RCC 7860 (cell line): ENCODE measurements at regions not wholly inside any gene's neighbourhood (a gene's known extent, or its start where the extent isn't known, plus 50 kb on each side); places are given as distances from the start of the nearest gene placed in this dataset.
A peak's percentile ranks its signal among the peaks of the same experiment; 100 is the strongest.
"Not testable (repeated sequence)": the region's sequence is repeated elsewhere in the genome, so short reads cannot be mapped to it uniquely, and the experiment has no call there.

Source experiments
- DNase-seq: peaks from one replicate; pipeline ENCODE4 v3.0.0-alpha.2; 2015; ENCODE audit warnings: low spot score
- FAIRE-seq: peaks from 2 replicates; lab custom pipeline; 2012; peaks lifted over from hg19 to GRCh38; lab: Jason Lieb, UNC

- DNase-seq: no peak
- no peak for FAIRE-seq
Measured at GRCh38 chr3:166556955-166557354, 719.7 kb upstream of the BCHE start.

GRCh38 chr3:166554023-166554422 is 716.8 kb upstream of the BCHE start:
- FAIRE-seq (no peak), DNase-seq (no peak)

- no peak for DNase-seq
- FAIRE-seq: no peak
Measured at GRCh38 chr3:166533740-166534139, 696.5 kb upstream of the BCHE start.

DNA sequence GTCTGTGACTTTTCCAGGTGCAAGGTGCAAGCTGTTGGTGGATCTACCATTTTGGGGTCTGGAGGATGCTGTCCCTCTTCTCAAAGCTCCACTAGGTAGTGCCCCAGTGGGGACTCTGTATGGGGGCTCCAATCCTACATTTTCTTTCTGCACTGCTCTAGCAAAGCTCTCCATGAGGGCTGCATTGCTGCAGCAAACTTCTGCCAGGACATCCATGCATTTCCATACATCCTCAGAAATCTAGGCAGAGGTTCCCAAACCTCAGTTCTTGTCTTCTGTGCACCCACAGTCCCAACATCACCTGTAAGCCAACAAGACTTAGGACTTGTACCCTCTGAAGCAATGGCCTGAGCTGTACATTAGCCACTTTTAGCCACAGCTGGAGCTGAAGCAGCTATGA is 694.5 kb upstream of the BCHE start:
- FAIRE-seq: no peak
- DNase-seq: no peak

DNA sequence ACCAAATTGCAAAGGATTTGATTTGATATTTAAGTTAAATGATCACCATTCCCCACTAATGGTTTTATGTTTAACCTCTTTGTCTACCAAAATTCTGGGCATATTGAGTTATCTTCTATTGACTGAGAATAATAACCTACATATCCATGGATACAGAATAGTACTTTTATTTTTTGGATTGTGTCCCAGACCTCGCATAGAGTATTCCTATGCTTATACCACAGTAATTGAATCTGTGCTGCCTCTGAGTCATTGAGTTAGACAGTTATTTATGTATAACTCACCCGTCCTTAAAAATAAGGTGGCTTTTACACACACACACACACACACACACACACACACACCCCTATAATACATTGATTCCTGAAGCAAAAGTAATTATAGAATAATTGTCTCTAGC is 690.1 kb upstream of the BCHE start:
- DNase-seq: no peak
- FAIRE-seq: no peak

DNA sequence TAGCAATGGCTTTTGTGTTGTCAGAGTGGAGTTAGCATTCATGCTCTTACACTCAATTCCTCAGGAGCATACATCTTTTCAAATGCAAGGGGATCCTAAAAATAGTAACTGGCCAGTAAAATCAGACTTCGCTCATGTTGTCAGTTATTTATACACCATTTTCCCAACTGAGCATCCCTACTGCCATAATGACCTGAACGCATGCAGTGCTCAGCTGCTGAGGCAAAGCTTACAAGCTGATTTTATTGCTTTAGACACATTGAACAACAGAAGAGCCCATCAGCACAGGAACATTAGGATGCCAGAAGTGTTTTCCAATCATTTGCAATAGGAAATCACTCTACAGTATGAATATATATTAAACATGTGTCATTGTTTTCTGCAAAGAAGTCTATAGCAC is 689.7 kb upstream of the BCHE start:
- FAIRE-seq (no peak), DNase-seq (no peak)

DNA sequence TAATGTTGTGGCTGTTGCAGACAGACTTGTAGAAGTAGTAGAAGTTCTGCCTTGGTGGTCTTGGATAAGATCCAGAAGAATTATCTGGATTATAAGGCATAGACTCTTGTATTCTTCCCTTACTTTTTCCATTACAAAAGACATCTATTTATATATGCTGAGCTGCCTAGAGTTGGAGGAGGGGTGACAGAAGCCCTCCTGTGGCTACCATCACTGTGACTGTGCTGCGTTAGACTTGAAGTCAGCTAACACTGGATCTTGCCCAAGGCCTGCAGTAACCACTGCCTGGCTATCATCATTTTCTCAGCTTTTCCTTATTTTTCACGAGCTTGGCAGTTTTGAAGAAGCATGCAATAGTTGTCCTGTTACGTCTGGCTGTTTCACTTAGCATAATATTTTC is 684.8 kb upstream of the BCHE start:
- DNase-seq (no peak), FAIRE-seq (no peak)

- FAIRE-seq (no peak), DNase-seq (no peak)
Measured at GRCh38 chr3:166519443-166519842, 682.2 kb upstream of the BCHE start.

- DNase-seq (no peak), FAIRE-seq (no peak)
Measured at GRCh38 chr3:166518040-166518439, 680.8 kb upstream of the BCHE start.

DNA sequence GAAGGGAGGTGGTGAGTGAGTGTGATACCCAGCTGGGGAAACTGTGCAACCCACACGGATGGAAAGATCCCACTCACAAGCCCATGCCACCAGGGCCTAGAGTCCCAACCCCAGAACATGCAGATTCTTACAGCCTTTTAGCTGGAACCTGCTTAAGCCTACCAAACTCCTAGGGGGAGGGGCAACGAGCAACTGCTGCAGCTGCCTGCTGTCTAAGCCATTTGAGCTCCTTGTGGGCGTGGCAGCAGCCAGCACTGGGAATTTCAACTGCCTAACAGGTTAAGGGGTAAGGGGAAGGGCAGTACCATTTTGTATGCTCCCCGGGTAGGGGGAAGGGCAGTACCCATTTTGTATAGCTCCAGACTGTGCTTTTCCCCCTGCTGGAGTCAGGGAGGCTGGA is 673.2 kb upstream of the BCHE start:
- FAIRE-seq (no peak), DNase-seq (no peak)

GRCh38 chr3:166500420-166500819 is 663.2 kb upstream of the BCHE start:
- not testable (repeated sequence) for DNase-seq, FAIRE-seq

DNA sequence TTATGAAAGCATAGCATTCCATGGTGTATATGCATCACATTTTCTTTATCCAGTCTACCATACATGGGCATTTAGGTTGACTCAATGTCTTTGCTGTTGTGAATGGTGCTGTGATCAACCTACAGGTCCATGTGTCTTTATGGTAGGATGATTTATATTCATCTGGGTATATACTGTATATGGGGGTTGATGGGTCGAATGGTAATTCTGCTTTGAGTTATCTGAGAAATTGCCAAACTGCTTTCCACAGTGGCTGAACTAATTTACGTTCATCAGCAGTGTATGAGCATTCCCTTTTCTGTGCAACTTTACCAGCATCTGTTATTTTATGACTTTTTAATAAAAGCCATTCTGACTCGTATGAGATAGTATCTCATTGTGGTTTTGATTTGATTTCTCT is 662.4 kb upstream of the BCHE start:
- no peak for FAIRE-seq
- no peak for DNase-seq

DNA sequence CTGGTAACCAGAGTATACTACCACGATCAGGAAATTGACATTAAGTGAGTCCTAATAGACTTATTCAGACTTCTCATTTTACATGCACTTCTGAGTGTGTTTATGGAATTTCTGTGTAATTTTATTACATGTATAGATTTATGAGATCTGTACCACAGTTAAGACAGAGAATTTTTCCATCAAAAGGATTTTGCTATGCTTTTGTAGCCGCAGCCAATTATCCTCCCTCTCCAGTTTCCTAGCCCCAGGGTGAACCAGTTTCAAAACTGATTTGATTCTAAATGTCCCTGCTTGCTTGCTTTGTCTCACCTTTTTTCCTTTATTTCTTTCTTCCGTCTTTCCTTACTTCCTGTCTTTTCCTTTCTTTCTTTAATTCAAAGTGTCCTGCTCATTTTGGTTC is 661.2 kb upstream of the BCHE start:
- DNase-seq: no peak
- FAIRE-seq: no peak

- DNase-seq (no peak), FAIRE-seq (no peak)
Measured at GRCh38 chr3:166489826-166490225, 652.6 kb upstream of the BCHE start.

DNA sequence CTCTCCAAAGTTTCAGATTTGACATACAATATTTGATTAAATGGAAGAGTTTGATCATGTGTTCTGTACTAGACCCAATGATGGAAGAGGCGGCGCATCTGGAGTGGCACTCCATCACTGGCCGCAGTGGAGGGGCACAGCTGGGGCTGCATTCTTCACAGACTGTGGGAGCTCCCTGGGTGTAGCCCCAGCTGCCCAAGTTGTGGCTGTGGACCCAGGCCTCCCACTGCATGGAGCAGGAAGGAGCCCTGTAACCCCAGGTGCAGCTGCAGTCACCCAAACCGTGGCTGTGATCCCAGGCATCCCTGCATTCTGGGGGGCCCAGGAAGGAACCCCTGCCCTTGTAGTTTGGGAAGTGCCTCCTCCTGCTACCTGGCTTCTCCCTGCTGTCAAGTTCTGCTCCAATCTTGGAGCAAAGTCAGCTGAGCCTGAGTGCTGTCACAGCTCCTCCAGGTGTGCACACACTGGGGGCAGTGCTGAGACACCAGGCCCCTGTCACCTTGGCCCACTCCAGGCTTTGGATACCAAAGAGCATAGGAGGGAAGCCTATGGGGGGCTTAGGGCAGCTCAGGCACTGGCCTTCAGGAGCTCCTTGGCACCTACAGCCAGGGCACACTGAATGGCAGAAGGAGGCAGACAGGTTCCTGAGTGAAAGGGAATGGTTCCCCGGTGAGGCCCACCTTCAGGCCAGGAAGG is 651.9 kb upstream of the BCHE start:
- DNase-seq (no peak), FAIRE-seq (no peak)

DNA sequence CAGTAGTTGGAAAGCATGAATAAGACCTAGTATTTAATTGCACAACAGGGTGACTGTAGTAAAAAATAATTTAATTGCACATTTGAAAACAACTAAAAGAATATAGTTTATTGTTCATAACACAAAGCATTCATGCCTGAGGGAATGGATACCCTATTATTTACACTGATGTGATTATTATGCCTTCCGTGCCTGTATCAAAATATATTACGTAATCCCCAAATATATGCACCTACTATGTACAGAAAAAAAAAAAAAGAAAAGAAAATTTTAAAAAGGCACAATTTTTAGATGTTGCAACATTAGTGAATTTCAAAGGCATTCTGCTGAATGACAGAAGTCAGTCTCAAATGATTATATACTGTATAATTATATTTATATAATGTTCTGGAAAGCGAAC is 647.2 kb upstream of the BCHE start:
- FAIRE-seq (no peak), DNase-seq (no peak)

- DNase-seq: no peak
- no peak for FAIRE-seq
Measured at GRCh38 chr3:166481340-166481739, 644.1 kb upstream of the BCHE start.

- DNase-seq (peak; percentile 10), FAIRE-seq (no peak)
Measured at GRCh38 chr3:166478356-166478755, 641.1 kb upstream of the BCHE start.

- DNase-seq (no peak), FAIRE-seq (no peak)
Measured at GRCh38 chr3:166473501-166473900, 636.3 kb upstream of the BCHE start.

DNA sequence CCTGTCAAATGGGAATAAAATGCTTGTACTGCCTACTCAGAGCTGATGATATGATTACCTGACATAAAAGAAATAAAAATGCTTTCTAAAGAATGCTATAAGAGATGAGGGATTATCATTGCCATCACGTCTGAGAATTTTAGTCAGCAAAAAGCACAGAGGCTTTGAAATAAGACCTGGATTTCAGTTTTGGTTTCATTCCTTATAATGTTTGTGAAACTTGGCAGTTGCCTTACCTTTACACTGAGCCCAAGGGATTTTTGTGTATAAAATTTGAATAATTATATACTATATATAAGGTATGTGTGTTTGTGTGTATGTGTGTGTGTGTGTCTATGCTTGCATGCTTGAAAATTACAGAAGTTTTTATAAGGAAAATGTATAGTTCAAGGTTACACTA is 634.8 kb upstream of the BCHE start:
- no peak for DNase-seq
- FAIRE-seq: no peak

- FAIRE-seq (no peak), DNase-seq (no peak)
Measured at GRCh38 chr3:166471074-166471767, 634.0 kb upstream of the BCHE start.

- DNase-seq: no peak
- FAIRE-seq: no peak
Measured at GRCh38 chr3:166462891-166463470, 625.8 kb upstream of the BCHE start.
